Prostate gland (tissue), 2 donors: ENCODE measurements at regions not wholly inside any gene's neighbourhood (a gene's known extent, or its start where the extent isn't known, plus 50 kb on each side); places are given as distances from the start of the nearest gene placed in this dataset.
"Not testable (repeated sequence)": the region's sequence is repeated elsewhere in the genome, so short reads cannot be mapped to it uniquely, and the experiment has no call there.

Experiments used
- CTCF ChIP-seq, 4 experiments: fragments of 200-600 bp in 2 of 4; fragments of 450-650 bp in 2 of 4; sonication (generic) in 2 of 4; IDR thresholded peaks; 1 replicate in 3 of 4; 2 replicates in 1 of 4; pipeline ENCODE4 v1.5.1; 2016 to 2019; ENCODE audit warnings: antibody characterized with exemption in 4 of 4, mild to moderate bottlenecking in 2 of 4, moderate library complexity in 2 of 4
- POLR2A ChIP-seq: fragments of 450-650 bp; IDR thresholded peaks from one replicate; pipeline ENCODE4 v1.6.1; 2016; ENCODE audit warnings: antibody characterized with exemption, mild to moderate bottlenecking

- TF ChIP-seq CTCF (IDR thresholded peaks at IDR 0.05); POLR2A: not testable (repeated sequence)
These were observed 1052.7 kb downstream of the ROBO2 start for GRCh38 chr3:78092574-78092973.
